ENCODE measurements at regions not wholly inside any gene's neighbourhood (a gene's known extent, or its start where the extent isn't known, plus 50 kb on each side); places are given as distances from the start of the nearest gene placed in this dataset.

DNA sequence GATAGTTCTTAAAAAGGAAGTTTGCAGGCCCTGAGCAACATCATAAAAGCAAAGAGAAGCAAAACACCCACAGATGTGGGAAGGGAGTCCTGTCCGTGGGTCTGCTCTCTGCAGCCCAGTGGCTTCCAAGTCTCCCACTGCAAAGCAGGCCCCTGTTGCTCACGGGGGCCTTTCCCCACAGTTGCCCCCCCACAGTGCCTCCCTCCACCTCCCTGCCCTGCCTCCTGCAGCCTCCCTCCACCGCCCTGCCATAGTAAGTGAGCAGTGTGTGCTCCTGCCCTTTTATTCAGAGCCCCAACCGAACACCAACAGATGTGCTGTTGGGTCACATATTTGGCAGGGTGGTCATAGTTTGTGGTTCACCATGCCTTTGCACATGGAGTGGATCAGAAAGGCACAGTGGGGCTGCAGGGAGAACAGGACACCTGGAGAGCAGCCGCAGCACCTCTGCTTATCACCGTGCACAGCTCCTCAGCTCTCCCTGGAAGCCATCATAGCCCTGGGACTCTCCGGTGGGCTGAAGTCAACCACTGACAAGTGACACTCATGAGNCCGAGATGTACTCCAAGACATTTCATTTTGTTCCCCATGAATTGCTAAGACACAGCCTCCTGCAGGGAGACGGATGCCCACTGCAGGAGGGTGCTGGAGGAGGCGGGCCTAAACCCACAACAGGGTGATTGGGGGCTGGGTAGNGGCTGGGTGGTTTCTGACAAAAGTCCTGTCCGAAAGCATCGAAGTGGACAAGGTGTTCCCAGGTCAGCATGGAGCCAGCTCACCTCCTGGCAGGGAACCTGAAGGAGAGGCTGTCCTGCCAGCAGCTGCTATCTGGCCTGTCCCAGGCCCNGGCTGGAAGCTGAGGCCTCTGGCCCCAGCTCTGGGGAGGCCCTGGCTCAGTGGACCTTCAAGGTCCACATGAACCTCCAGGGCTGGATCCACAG is 278.9 kb downstream of the GADD45G start:
- H3K4me3 ChIP-seq (ENCODE audit: low read length): no peak overlapping the region
- no peaks in the 10 kb centered on the region for H3K36me3 Mint-ChIP-seq (ENCODE audit: low read depth)
- no peak overlapping the region for H3K27ac Mint-ChIP-seq
- intact Hi-C loops (cut with DNase I, micrococcal nuclease): no loop called here
- no peaks in the 10 kb centered on the region for H3K36me3 ChIP-seq (ENCODE audit: insufficient read depth, low read length)
- no peaks in the 10 kb centered on the region for H3K9me3 ChIP-seq (ENCODE audit: control insufficient read depth in 1 of 2, insufficient read depth in 1 of 2, low read length in 2 of 2)
- TF ChIP-seq, protein P1, sequence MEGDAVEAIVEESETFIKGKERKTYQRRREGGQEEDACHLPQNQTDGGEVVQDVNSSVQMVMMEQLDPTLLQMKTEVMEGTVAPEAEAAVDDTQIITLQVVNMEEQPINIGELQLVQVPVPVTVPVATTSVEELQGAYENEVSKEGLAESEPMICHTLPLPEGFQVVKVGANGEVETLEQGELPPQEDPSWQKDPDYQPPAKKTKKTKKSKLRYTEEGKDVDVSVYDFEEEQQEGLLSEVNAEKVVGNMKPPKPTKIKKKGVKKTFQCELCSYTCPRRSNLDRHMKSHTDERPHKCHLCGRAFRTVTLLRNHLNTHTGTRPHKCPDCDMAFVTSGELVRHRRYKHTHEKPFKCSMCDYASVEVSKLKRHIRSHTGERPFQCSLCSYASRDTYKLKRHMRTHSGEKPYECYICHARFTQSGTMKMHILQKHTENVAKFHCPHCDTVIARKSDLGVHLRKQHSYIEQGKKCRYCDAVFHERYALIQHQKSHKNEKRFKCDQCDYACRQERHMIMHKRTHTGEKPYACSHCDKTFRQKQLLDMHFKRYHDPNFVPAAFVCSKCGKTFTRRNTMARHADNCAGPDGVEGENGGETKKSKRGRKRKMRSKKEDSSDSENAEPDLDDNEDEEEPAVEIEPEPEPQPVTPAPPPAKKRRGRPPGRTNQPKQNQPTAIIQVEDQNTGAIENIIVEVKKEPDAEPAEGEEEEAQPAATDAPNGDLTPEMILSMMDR (IDR thresholded peaks at IDR 0.05): no peak
- ChIA-PET POLR2A (no interaction called here), CTCF (no interaction called here)
- no peaks in the 10 kb centered on the region for H3K27me3 Mint-ChIP-seq
- no peak overlapping the region for H3K4me3 Mint-ChIP-seq
- H3K9me3 Mint-ChIP-seq: no peaks in the 10 kb centered on the region
- no peak overlapping the region for H3K27ac ChIP-seq (ENCODE audit: low read depth in 1 of 2, low read length in 2 of 2)
- ATAC-seq (ENCODE audit: poor library complexity) (no peak), DNase-seq (peak in 1 of 14 experiments; percentile 11)
- no peaks in the 10 kb centered on the region for H3K27me3 ChIP-seq (ENCODE audit: control insufficient read depth in 1 of 2, insufficient read depth in 2 of 2, low read length in 2 of 2)
- H3K4me1 Mint-ChIP-seq (ENCODE audit: low read depth): no peaks in the 10 kb centered on the region
- no peaks in the 10 kb centered on the region for H3K4me1 ChIP-seq (ENCODE audit: insufficient read depth, low read length)

DNA sequence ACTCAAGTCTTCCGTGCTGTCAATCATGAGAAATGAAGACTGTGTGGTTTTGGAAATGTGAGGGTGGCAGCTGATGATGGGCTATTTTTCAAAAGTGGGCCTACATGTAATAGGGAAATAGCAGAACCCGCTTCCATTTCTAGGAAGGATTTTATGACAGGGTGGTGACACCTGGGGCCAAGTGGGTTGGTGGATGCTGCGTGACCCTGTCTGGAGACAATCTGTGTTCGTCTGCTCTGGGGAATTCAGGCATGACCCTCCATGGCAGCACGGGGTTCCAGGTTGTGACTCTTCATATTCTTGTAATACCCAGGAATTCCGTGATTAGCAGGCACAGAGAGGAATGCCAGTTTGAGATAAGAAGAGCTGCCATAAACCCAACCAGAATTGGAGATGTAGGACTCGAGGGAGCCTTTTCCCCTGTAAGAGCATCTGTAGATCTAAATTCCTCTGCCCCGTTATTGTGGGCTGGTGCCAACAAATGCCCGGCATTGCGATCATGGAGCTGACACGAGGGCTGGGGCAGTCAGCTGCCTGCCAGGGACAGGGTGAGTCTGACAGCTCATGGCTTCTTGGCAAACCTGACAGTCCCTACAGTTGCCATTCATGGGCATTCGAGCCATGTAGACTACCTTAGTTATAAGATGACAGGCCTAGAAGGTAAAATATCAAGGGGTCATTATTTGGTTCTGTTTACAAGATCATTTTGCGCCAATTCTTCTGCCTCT is 279.7 kb downstream of the GADD45G start:
- H3K4me1 Mint-ChIP-seq (ENCODE audit: low read depth): no peaks in the 10 kb centered on the region
- no peak for DNase-seq
- no peak for ATAC-seq (ENCODE audit: poor library complexity)
- CTCF ChIA-PET: no interaction called here
- no peaks in the 10 kb centered on the region for H3K36me3 Mint-ChIP-seq (ENCODE audit: low read depth)
- H3K4me3 ChIP-seq (ENCODE audit: low read length): no peak overlapping the region
- TF ChIP-seq, protein P1 (IDR thresholded peaks at IDR 0.05): no peak
- H3K4me3 Mint-ChIP-seq: no peak overlapping the region
- no peaks in the 10 kb centered on the region for H3K27me3 ChIP-seq (ENCODE audit: control insufficient read depth in 1 of 2, insufficient read depth in 2 of 2, low read length in 2 of 2)
- no peak overlapping the region for H3K27ac ChIP-seq (ENCODE audit: low read depth in 1 of 2, low read length in 2 of 2)
- no peaks in the 10 kb centered on the region for H3K27me3 Mint-ChIP-seq
- H3K27ac Mint-ChIP-seq: no peak overlapping the region
- no peaks in the 10 kb centered on the region for H3K9me3 Mint-ChIP-seq
- H3K9me3 ChIP-seq (ENCODE audit: control insufficient read depth in 1 of 2, insufficient read depth in 1 of 2, low read length in 2 of 2): no peaks in the 10 kb centered on the region
- intact Hi-C loops (cut with DNase I, micrococcal nuclease): no loop called here
- no peaks in the 10 kb centered on the region for H3K4me1 ChIP-seq (ENCODE audit: insufficient read depth, low read length)
- POLR2A ChIA-PET: interaction anchor here (0.7 kb wide), 1 partner anchor 551 kb away, joined by 3 read pairs; no protein-coding TSS in a partner anchor
- no peaks in the 10 kb centered on the region for H3K36me3 ChIP-seq (ENCODE audit: insufficient read depth, low read length)

DNA sequence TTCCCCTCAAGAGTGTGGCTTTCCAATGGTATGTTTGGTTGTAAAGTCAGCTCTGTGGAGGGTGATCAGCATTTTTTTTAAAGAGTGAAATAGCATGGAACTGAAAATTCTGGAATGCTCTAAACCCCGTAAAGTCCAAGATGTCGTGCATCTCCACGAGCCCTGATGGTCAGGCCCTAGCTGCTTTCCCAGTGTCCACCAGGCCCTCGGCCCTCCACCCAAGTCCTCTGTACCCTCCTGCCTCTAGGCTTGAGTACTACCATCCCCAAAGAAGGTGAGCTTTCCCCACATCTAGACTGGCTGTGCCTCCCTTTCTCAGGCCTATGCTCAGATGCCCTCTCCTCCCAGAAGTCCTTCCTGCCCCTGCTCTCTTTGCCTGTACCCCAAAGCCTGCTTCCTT is 280.3 kb downstream of the GADD45G start:
- no peak for ATAC-seq (ENCODE audit: poor library complexity)
- intact Hi-C loops (cut with DNase I, micrococcal nuclease): no loop called here
- H3K9me3 Mint-ChIP-seq: no peaks in the 10 kb centered on the region

More for the DNA sequence above, 280.3 kb downstream of the GADD45G start:
- POLR2A ChIA-PET: interaction anchor here (0.7 kb wide), 1 partner anchor 552 kb away, joined by 3 read pairs; no protein-coding TSS in a partner anchor
- H3K36me3 ChIP-seq (ENCODE audit: insufficient read depth, low read length): no peaks in the 10 kb centered on the region
- no peak overlapping the region for H3K27ac ChIP-seq (ENCODE audit: low read depth in 1 of 2, low read length in 2 of 2)
- no peaks in the 10 kb centered on the region for H3K4me1 ChIP-seq (ENCODE audit: insufficient read depth, low read length)
- H3K36me3 Mint-ChIP-seq (ENCODE audit: low read depth): no peaks in the 10 kb centered on the region
- no peak overlapping the region for H3K4me3 Mint-ChIP-seq
- H3K4me1 Mint-ChIP-seq (ENCODE audit: low read depth): no peaks in the 10 kb centered on the region
- no peaks in the 10 kb centered on the region for H3K27me3 ChIP-seq (ENCODE audit: control insufficient read depth in 1 of 2, insufficient read depth in 2 of 2, low read length in 2 of 2)
- H3K27me3 Mint-ChIP-seq: no peaks in the 10 kb centered on the region
- no peak overlapping the region for H3K4me3 ChIP-seq (ENCODE audit: low read length)
- DNase-seq: no peak
- TF ChIP-seq, protein P1 (IDR thresholded peaks at IDR 0.05): no peak
- H3K27ac Mint-ChIP-seq: no peak overlapping the region
- H3K9me3 ChIP-seq (ENCODE audit: control insufficient read depth in 1 of 2, insufficient read depth in 1 of 2, low read length in 2 of 2): no peaks in the 10 kb centered on the region
- CTCF ChIA-PET: no interaction called here

Measured in CD4-positive, alpha-beta T cell (primary cell).